Vagina (tissue), 2 donors: ENCODE measurements at regions not wholly inside any gene's neighbourhood (a gene's known extent, or its start where the extent isn't known, plus 50 kb on each side); places are given as distances from the start of the nearest gene placed in this dataset.

ENCODE experiments used
- DNase-seq, 2 donors: peaks; one replicate each; pipeline ENCODE4 v3.0.0-alpha.2; 2017; ENCODE audit errors: extremely low spot score in 2 of 2
- H3K27ac ChIP-seq: fragments of 200-600 bp; sonication (generic); one replicate; pipeline ENCODE4 v1.5.1; 2019
- H3K27me3 ChIP-seq: fragments of 200-600 bp; sonication (generic); one replicate; pipeline ENCODE4 v1.5.1; 2019
- H3K36me3 ChIP-seq, 2 donors: fragments of 200-600 bp; sonication (generic); one replicate each; pipeline ENCODE4 v1.5.1; 2017 to 2019
- H3K4me1 ChIP-seq: fragments of 200-600 bp; sonication (generic); one replicate; pipeline ENCODE4 v1.5.1; 2019
- H3K4me3 ChIP-seq, 2 donors: fragments of 200-600 bp; sonication (generic); 1 replicate in 1 of 2; 2 replicates in 1 of 2; pipeline ENCODE4 v1.5.1; 2016 to 2019
- H3K9me3 ChIP-seq: fragments of 200-600 bp; sonication (generic); one replicate; pipeline ENCODE4 v1.5.1; 2019
- POLR2A ChIP-seq, 2 donors: fragments of 450-650 bp; IDR thresholded peaks; one replicate each; pipeline ENCODE4 v1.6.1; 2017; ENCODE audit warnings: antibody characterized with exemption in 2 of 2, mild to moderate bottlenecking in 2 of 2, moderate library complexity in 2 of 2
- POLR2AphosphoS5 ChIP-seq, 2 donors: sonication (generic); formaldehyde crosslinking; IDR thresholded peaks; one replicate each; pipeline ENCODE4 v1.9.0; 2017; ENCODE audit warnings: antibody characterized with exemption in 2 of 2, mild to moderate bottlenecking in 2 of 2, low read depth in 1 of 2; ENCODE audit not compliant: insufficient read depth in 1 of 2
- intact Hi-C: fragments of 100-400 bp; cut with DNase I; formaldehyde crosslinking; loops from one replicate; pipeline ENCODE4 v1.15.1; 2023
- TF ChIP-seq, protein P1 (sequence below), 3 experiments: fragments of 450-650 bp in 2 of 3; fragments of 200-600 bp in 1 of 3; sonication (generic) in 1 of 3; IDR thresholded peaks; one replicate each; pipeline ENCODE4 v1.5.1; 2017 to 2019; ENCODE audit warnings: antibody characterized with exemption in 3 of 3, mild to moderate bottlenecking in 2 of 3, moderate library complexity in 2 of 3

- H3K4me3 ChIP-seq: no peak overlapping the region
- no peaks in the 10 kb centered on the region for H3K4me1 ChIP-seq
- no peak for DNase-seq
- intact Hi-C loops: no loop called here
- no peak overlapping the region for H3K27ac ChIP-seq
- no peaks in the 10 kb centered on the region for H3K27me3 ChIP-seq
- H3K36me3 ChIP-seq: no peaks in the 10 kb centered on the region
- TF ChIP-seq POLR2A (IDR thresholded peaks at IDR 0.05): no peak
- TF ChIP-seq POLR2AphosphoS5 (IDR thresholded peaks at IDR 0.05; ENCODE audit: insufficient read depth in 1 of 2, low read depth in 1 of 2): no peak
- TF ChIP-seq, protein P1, sequence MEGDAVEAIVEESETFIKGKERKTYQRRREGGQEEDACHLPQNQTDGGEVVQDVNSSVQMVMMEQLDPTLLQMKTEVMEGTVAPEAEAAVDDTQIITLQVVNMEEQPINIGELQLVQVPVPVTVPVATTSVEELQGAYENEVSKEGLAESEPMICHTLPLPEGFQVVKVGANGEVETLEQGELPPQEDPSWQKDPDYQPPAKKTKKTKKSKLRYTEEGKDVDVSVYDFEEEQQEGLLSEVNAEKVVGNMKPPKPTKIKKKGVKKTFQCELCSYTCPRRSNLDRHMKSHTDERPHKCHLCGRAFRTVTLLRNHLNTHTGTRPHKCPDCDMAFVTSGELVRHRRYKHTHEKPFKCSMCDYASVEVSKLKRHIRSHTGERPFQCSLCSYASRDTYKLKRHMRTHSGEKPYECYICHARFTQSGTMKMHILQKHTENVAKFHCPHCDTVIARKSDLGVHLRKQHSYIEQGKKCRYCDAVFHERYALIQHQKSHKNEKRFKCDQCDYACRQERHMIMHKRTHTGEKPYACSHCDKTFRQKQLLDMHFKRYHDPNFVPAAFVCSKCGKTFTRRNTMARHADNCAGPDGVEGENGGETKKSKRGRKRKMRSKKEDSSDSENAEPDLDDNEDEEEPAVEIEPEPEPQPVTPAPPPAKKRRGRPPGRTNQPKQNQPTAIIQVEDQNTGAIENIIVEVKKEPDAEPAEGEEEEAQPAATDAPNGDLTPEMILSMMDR (IDR thresholded peaks at IDR 0.05): peak in 1 of 3 experiments; percentile 12
- no peaks in the 10 kb centered on the region for H3K9me3 ChIP-seq
Measured at GRCh38 chr14:98138666-98139065, 1133.3 kb downstream of the BCL11B start.

GRCh38 chr14:98140862-98141530 lies 1131.0 kb downstream of the BCL11B start:
- no peak overlapping the region for H3K4me3 ChIP-seq
- H3K4me1 ChIP-seq: no peaks in the 10 kb centered on the region
- TF ChIP-seq POLR2AphosphoS5 (IDR thresholded peaks at IDR 0.05; ENCODE audit: insufficient read depth in 1 of 2, low read depth in 1 of 2) (no peak), POLR2A (IDR thresholded peaks at IDR 0.05) (no peak)
- TF ChIP-seq, protein P1 (IDR thresholded peaks at IDR 0.05): no peak
- DNase-seq: no peak
- no peaks in the 10 kb centered on the region for H3K9me3 ChIP-seq
- H3K27me3 ChIP-seq: no peaks in the 10 kb centered on the region
- intact Hi-C loops: no loop called here
- no peak overlapping the region for H3K27ac ChIP-seq
- no peaks in the 10 kb centered on the region for H3K36me3 ChIP-seq

- TF ChIP-seq, protein P1 (IDR thresholded peaks at IDR 0.05): no peak
- no peak for TF ChIP-seq POLR2AphosphoS5 (IDR thresholded peaks at IDR 0.05; ENCODE audit: insufficient read depth in 1 of 2, low read depth in 1 of 2)
- no peak for TF ChIP-seq POLR2A (IDR thresholded peaks at IDR 0.05)
- H3K4me1 ChIP-seq: no peaks in the 10 kb centered on the region
- DNase-seq: no peak
- intact Hi-C loops: no loop called here
- H3K27me3 ChIP-seq: no peaks in the 10 kb centered on the region
- H3K9me3 ChIP-seq: no peaks in the 10 kb centered on the region
- no peak overlapping the region for H3K27ac ChIP-seq
- no peak overlapping the region for H3K4me3 ChIP-seq
- no peaks in the 10 kb centered on the region for H3K36me3 ChIP-seq
Measured at GRCh38 chr14:98143566-98143965, 1128.4 kb downstream of the BCL11B start.

DNA sequence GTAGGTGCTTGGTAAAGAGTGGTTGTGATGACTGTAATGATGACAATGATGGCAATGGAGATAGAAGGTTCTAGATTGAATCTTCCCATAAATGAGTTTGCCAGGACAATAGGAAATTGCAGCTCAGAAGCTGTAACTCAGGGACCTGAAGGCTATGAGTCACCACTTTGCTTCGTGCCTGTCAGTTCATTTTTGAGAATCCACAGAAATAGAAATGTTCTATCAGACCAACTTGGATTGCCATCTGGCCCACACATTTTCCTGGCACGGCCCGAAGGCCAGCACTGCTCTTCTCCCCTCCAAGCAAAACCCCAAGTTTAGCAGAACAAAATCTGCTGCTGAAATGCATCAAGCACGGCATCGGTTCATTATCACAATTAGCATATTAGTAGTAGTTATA lies 1127.0 kb downstream of the BCL11B start:
- TF ChIP-seq, protein P1 (IDR thresholded peaks at IDR 0.05): no peak
- TF ChIP-seq POLR2A (IDR thresholded peaks at IDR 0.05): no peak
- no peak for TF ChIP-seq POLR2AphosphoS5 (IDR thresholded peaks at IDR 0.05; ENCODE audit: insufficient read depth in 1 of 2, low read depth in 1 of 2)
- intact Hi-C loops: no loop called here
- no peaks in the 10 kb centered on the region for H3K4me1 ChIP-seq
- no peaks in the 10 kb centered on the region for H3K9me3 ChIP-seq
- DNase-seq: no peak
- no peaks in the 10 kb centered on the region for H3K36me3 ChIP-seq
- no peak overlapping the region for H3K4me3 ChIP-seq
- H3K27me3 ChIP-seq: no peaks in the 10 kb centered on the region
- no peak overlapping the region for H3K27ac ChIP-seq

GRCh38 chr14:98146416-98146815 lies 1125.6 kb downstream of the BCL11B start:
- Histone ChIP-seq H3K9me3 (no peaks in the 10 kb centered on the region), H3K27ac (no peak overlapping the region), H3K36me3 (no peaks in the 10 kb centered on the region), H3K27me3 (no peaks in the 10 kb centered on the region), H3K4me3 (no peak overlapping the region), H3K4me1 (no peaks in the 10 kb centered on the region)
- intact Hi-C loops: no loop called here
- TF ChIP-seq, protein P1 (IDR thresholded peaks at IDR 0.05): no peak
- no peak for DNase-seq
